ENCODE measurements at regions not wholly inside any gene's neighbourhood (a gene's known extent, or its start where the extent isn't known, plus 50 kb on each side); places are given as distances from the start of the nearest gene placed in this dataset.
A peak's percentile ranks its signal among the peaks of the same experiment; 100 is the strongest.

DNA sequence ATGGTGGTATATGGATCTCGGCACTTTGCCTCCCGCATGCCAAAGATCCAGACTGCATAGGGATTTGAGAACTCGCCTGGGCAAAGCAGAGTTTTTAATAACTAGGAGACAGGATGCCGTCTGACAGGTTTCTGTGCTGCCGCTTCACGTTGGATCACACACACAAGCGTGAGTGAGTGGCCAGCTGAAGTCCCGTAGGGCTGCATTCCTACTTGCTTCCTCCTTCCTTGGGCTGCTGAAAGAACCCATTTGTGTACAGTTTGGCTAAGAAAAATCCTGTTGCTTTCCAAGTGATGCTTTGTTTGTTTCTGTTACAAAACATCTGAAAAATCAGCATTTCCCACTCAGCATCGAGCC lies 604.3 kb upstream of the CFAP20DC start:
- 43% methylated on average over 7 of the region's 9 CpGs for WGBS (ENCODE audit: insufficient coverage)
- no peaks in the 10 kb centered on the region for H3K27me3 ChIP-seq (ENCODE audit: control insufficient read depth, insufficient read depth, low read length)
- peak overlapping the region; percentile 25 for H3K27ac ChIP-seq (ENCODE audit: low read depth, low read length)

DNA sequence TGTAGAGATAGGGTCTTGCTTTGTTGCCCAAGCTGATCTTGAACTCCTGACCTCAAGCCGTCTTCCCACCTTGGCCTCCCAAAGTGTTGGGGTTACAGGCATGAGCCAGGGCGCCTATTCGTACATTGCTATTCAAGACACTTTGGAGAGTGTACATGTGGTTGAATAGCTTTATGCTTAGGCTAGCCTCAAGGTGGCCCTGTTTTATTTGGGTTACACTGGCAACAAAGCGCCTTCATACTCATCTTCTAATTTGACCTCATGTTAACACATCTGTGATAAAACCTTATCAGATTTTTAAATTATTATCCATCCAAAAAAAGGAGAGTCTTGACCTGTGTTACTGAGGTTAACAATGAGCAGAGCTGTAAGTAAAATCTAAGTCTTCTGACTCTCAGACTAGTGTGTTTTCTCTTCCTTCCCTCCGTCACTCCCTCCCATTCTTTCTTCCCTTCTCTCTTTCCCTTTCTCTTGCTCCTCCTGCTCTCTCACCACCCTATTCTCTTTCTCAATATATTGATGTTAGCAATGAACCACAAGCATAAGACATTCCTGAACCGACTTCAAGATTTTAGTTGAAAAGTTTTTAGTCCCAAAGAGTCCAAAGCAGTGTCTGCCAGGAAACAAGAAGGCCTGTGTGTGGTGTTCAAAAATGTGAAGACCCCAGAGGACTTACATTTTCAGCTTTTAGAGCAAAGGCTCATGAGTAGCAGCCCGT lies 603.7 kb upstream of the CFAP20DC start:
- no peaks in the 10 kb centered on the region for H3K36me3 ChIP-seq (ENCODE audit: control insufficient read depth, insufficient read depth, low read length)
- H3K4me1 ChIP-seq (ENCODE audit: control insufficient read depth, insufficient read depth, low read length): peaks cover 7% of the 10 kb centered on the region
- no peaks in the 10 kb centered on the region for H3K27me3 ChIP-seq (ENCODE audit: control insufficient read depth, insufficient read depth, low read length)
- no peaks in the 10 kb centered on the region for H3K9me3 ChIP-seq (ENCODE audit: control insufficient read depth, insufficient read depth, low read length)
- peak overlapping the region; percentile 25 for H3K27ac ChIP-seq (ENCODE audit: low read depth, low read length)
- no peak for DNase-seq (ENCODE audit: low read depth in 4 of 6, low spot score in 6 of 6)
- H3K4me3 ChIP-seq (ENCODE audit: low read depth, low read length): no peak overlapping the region
- 83% methylated on average over 2 of the region's 7 CpGs for WGBS (ENCODE audit: insufficient coverage)

More for the DNA sequence above, 604.3 kb upstream of the CFAP20DC start:
- Histone ChIP-seq H3K36me3 (ENCODE audit: control insufficient read depth, insufficient read depth, low read length) (no peaks in the 10 kb centered on the region), H3K4me1 (ENCODE audit: control insufficient read depth, insufficient read depth, low read length) (peaks cover 7% of the 10 kb centered on the region), H3K4me3 (ENCODE audit: low read depth, low read length) (no peak overlapping the region), H3K9me3 (ENCODE audit: control insufficient read depth, insufficient read depth, low read length) (no peaks in the 10 kb centered on the region)
- DNase-seq (ENCODE audit: low read depth in 4 of 6, low spot score in 6 of 6): peak in 1 of 6 donors; percentile 89

DNA sequence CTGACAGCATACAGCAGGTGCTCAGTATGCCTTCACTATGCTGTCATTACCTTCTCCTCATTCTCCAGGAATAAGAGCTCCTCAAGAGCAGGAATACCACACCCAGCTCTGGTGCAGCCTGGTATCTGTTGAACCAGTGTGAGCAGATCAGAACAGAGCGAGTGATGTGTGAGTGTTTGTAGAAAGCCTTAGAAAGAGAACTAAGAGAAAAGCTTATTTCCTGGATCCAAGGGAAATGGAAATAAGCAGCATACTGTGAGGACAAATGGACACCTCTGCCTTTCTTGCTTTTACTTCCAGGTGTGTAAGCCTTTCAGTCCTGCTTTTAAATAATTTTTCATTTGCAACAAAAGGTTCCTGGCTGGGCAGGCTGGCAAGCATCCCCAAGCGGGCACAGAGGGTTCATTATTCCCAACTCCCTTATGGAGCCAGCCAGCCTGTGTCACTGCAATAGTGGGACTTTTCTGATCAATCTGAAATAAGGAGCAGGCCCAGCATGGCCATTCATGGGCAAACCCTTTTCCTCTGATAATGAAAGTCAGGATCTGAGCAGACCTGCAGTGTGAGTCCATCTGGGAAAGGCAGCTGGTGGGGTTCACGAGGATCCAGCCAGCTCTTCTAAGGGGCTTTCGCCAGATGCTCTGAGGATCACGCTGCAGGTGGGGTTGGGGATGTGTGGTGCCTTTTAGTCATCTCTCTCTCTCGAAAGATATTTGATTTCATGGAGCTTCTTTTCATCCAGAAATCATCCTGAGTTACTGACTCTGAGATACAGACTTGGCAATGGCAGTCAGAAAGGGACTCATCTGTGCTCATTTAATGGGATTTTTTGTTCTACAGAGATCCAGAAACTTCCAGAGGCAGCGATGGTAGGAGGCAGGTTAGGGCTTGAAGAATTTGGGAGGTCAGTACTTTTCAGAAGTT lies 594.9 kb upstream of the CFAP20DC start:
- H3K9me3 ChIP-seq (ENCODE audit: control insufficient read depth, insufficient read depth, low read length): no peaks in the 10 kb centered on the region
- H3K27ac ChIP-seq (ENCODE audit: low read depth, low read length): no peak overlapping the region
- WGBS (ENCODE audit: insufficient coverage): 33% methylated on average over 2 of the region's 7 CpGs
- no peaks in the 10 kb centered on the region for H3K36me3 ChIP-seq (ENCODE audit: control insufficient read depth, insufficient read depth, low read length)
- no peak overlapping the region for H3K4me3 ChIP-seq (ENCODE audit: low read depth, low read length)
- H3K27me3 ChIP-seq (ENCODE audit: control insufficient read depth, insufficient read depth, low read length): no peaks in the 10 kb centered on the region
- peaks cover 16% of the 10 kb centered on the region for H3K4me1 ChIP-seq (ENCODE audit: control insufficient read depth, insufficient read depth, low read length)
- DNase-seq (ENCODE audit: low read depth in 4 of 6, low spot score in 6 of 6): peak in 2 of 6 donors; percentile 33 to 62

DNA sequence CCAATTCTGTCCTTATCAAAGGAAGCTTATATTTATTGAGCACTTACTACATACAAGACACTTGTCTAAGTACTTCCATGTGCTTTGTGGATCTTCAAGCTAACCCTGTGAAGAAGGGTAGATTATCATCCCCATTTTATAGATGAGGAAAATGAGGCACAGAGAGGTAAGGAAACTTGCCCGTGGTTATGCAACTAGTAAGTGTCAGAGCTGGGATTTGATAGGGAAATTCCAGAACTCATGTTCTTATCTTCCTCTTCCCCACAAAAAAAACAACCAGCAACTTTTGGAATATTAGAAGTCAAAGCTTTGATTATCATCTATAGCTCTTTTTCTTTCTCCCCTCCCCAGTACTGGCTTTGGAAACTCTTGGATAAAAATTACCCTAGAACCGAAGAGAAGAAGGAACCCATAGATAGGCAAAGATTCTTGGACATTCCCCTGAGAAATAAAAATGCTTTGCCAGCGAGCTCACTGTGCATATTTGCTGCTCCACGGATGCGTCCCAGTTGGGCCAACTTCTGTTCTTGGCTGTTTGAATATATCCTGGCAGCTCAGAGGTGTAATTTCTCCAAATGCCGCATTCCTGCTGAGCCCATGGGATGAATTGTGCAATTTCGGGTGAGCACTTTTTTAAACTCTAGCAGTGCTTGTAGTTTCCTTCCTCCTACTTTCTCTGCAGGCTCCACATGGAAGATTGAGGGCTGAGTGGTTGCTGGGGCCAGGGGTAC lies 591.5 kb upstream of the CFAP20DC start:
- Histone ChIP-seq H3K27me3 (ENCODE audit: control insufficient read depth, insufficient read depth, low read length) (no peaks in the 10 kb centered on the region), H3K9me3 (ENCODE audit: control insufficient read depth, insufficient read depth, low read length) (no peaks in the 10 kb centered on the region), H3K4me1 (ENCODE audit: control insufficient read depth, insufficient read depth, low read length) (peaks cover 16% of the 10 kb centered on the region), H3K4me3 (ENCODE audit: low read depth, low read length) (no peak overlapping the region), H3K27ac (ENCODE audit: low read depth, low read length) (no peak overlapping the region), H3K36me3 (ENCODE audit: control insufficient read depth, insufficient read depth, low read length) (no peaks in the 10 kb centered on the region)
- WGBS (ENCODE audit: insufficient coverage): 30% methylated on average over 6 of the region's 7 CpGs
- DNase-seq (ENCODE audit: low read depth in 4 of 6, low spot score in 6 of 6): peak in 2 of 6 donors; percentile 64 to 90

DNA sequence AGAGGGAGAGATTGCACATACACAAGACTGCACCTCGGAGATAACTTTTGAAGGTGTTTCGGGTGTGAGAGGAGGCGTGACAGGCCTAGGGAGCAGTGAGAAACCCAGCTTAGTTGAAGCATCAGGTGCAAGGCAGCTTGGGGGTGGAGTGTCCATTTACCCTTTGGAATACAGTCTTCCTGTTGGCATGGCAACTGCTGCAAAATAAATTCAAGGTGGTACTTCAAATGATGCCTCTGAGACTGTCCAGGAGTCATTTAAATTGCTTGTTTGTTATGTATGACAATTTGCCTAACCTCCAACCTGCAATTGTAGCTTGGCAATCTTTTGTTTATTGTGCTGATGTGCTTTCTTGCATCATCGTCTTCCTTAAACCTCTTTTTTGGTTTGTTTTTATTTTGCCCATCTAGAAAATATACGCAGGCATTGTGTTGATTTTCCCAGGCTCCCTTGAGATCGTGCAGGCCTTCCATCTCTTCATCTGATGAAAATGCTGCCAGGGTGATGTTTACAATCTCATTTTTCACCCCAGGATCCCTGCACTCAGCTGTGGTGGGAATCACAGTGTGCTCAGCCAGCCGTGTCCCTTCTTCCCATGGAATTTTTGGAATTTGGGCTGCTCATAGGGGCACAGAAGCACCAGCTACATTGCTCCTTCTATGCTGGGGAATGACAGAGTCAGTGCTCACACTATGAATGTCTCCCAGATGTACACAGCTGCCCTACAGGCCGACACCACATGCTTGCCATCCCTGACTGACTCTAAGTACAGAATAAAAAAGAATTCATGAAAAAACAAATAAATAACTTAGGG lies 583.1 kb upstream of the CFAP20DC start:
- 61% methylated on average over 7 of the region's 8 CpGs for WGBS (ENCODE audit: insufficient coverage)
- Histone ChIP-seq H3K4me3 (ENCODE audit: low read depth, low read length) (no peak overlapping the region), H3K27ac (ENCODE audit: low read depth, low read length) (no peak overlapping the region), H3K4me1 (ENCODE audit: control insufficient read depth, insufficient read depth, low read length) (peaks cover 4% of the 10 kb centered on the region), H3K9me3 (ENCODE audit: control insufficient read depth, insufficient read depth, low read length) (no peaks in the 10 kb centered on the region), H3K27me3 (ENCODE audit: control insufficient read depth, insufficient read depth, low read length) (no peaks in the 10 kb centered on the region), H3K36me3 (ENCODE audit: control insufficient read depth, insufficient read depth, low read length) (no peaks in the 10 kb centered on the region)
- peak in 1 of 6 donors; percentile 76 for DNase-seq (ENCODE audit: low read depth in 4 of 6, low spot score in 6 of 6)

- Histone ChIP-seq H3K4me3 (ENCODE audit: low read depth, low read length) (no peak overlapping the region), H3K36me3 (ENCODE audit: control insufficient read depth, insufficient read depth, low read length) (no peaks in the 10 kb centered on the region), H3K4me1 (ENCODE audit: control insufficient read depth, insufficient read depth, low read length) (peaks cover 4% of the 10 kb centered on the region), H3K9me3 (ENCODE audit: control insufficient read depth, insufficient read depth, low read length) (no peaks in the 10 kb centered on the region), H3K27ac (ENCODE audit: low read depth, low read length) (no peak overlapping the region), H3K27me3 (ENCODE audit: control insufficient read depth, insufficient read depth, low read length) (no peaks in the 10 kb centered on the region)
- WGBS (ENCODE audit: insufficient coverage): 100% methylated on average over 1 of the region's 2 CpGs
- DNase-seq (ENCODE audit: low read depth in 4 of 6, low spot score in 6 of 6): no peak
These were observed 581.7 kb upstream of the CFAP20DC start for GRCh38 chr3:59631482-59631881.

- peak in 1 of 6 donors; percentile 60 for DNase-seq (ENCODE audit: low read depth in 4 of 6, low spot score in 6 of 6)
- Histone ChIP-seq H3K27ac (ENCODE audit: low read depth, low read length) (no peak overlapping the region), H3K36me3 (ENCODE audit: control insufficient read depth, insufficient read depth, low read length) (no peaks in the 10 kb centered on the region), H3K9me3 (ENCODE audit: control insufficient read depth, insufficient read depth, low read length) (no peaks in the 10 kb centered on the region), H3K4me1 (ENCODE audit: control insufficient read depth, insufficient read depth, low read length) (no peaks in the 10 kb centered on the region), H3K27me3 (ENCODE audit: control insufficient read depth, insufficient read depth, low read length) (no peaks in the 10 kb centered on the region), H3K4me3 (ENCODE audit: low read depth, low read length) (no peak overlapping the region)
- WGBS (ENCODE audit: insufficient coverage): 21% methylated on average over 3 of the region's 3 CpGs
These were observed 571.2 kb upstream of the CFAP20DC start for GRCh38 chr3:59621037-59621436.

- Histone ChIP-seq H3K9me3 (ENCODE audit: control insufficient read depth, insufficient read depth, low read length) (no peaks in the 10 kb centered on the region), H3K4me3 (ENCODE audit: low read depth, low read length) (no peak overlapping the region), H3K36me3 (ENCODE audit: control insufficient read depth, insufficient read depth, low read length) (no peaks in the 10 kb centered on the region), H3K27ac (ENCODE audit: low read depth, low read length) (no peak overlapping the region), H3K27me3 (ENCODE audit: control insufficient read depth, insufficient read depth, low read length) (no peaks in the 10 kb centered on the region), H3K4me1 (ENCODE audit: control insufficient read depth, insufficient read depth, low read length) (no peaks in the 10 kb centered on the region)
- 96% methylated on average over 3 of the region's 4 CpGs for WGBS (ENCODE audit: insufficient coverage)
- no peak for DNase-seq (ENCODE audit: low read depth in 4 of 6, low spot score in 6 of 6)
These were observed 570.5 kb upstream of the CFAP20DC start for GRCh38 chr3:59620325-59620724.

DNA sequence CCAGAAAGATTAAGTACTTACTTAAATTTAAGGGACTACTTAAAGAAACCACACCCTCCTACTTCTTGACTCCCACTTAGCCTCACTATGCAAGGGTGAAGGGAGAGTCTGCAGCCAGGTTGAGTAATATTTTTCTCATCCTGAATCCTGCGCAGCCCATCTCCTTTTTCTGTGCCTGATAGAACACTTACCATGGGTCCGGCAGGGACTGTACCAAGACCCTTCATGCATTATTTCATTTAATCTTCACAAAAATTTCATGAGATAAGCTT lies 562.6 kb upstream of the CFAP20DC start:
- Histone ChIP-seq H3K36me3 (ENCODE audit: control insufficient read depth, insufficient read depth, low read length) (no peaks in the 10 kb centered on the region), H3K27ac (ENCODE audit: low read depth, low read length) (no peak overlapping the region), H3K4me3 (ENCODE audit: low read depth, low read length) (no peak overlapping the region), H3K4me1 (ENCODE audit: control insufficient read depth, insufficient read depth, low read length) (no peaks in the 10 kb centered on the region), H3K27me3 (ENCODE audit: control insufficient read depth, insufficient read depth, low read length) (no peaks in the 10 kb centered on the region), H3K9me3 (ENCODE audit: control insufficient read depth, insufficient read depth, low read length) (no peaks in the 10 kb centered on the region)
- DNase-seq (ENCODE audit: low read depth in 4 of 6, low spot score in 6 of 6): no peak
- WGBS (ENCODE audit: insufficient coverage): no CpG with 5 or more reads among the region's 2 CpGs

Data from spinal cord (tissue), 9 donors.